Activated T-helper 17 cell treated with anti-CD3 and anti-CD28 coated beads, Interleukin-2, amount 50 U/mL, for 72 hours (primary cell): ENCODE measurements at regions not wholly inside any gene's neighbourhood (a gene's known extent, or its start where the extent isn't known, plus 50 kb on each side); places are given as distances from the start of the nearest gene placed in this dataset.

Source experiments
- ATAC-seq: fragments of 150-1000 bp; cut with Tn5 transposase; replicated peaks from 2 replicates; pipeline ENCODE4 v1.10.0; 2021; ENCODE audit warnings: mild to moderate bottlenecking, moderate library complexity
- H3K27ac Mint-ChIP-seq: one replicate; pipeline ENCODE4 v1.8.0; 2022; ENCODE audit warnings: mixed read lengths
- H3K27me3 Mint-ChIP-seq: one replicate; pipeline ENCODE4 v1.8.0; 2022; ENCODE audit warnings: mixed read lengths
- H3K36me3 Mint-ChIP-seq: one replicate; pipeline ENCODE4 v1.8.0; 2022; ENCODE audit warnings: low read depth, mild to moderate bottlenecking, mixed read lengths
- H3K4me1 Mint-ChIP-seq: one replicate; pipeline ENCODE4 v1.8.0; 2022; ENCODE audit warnings: mixed read lengths
- H3K4me3 Mint-ChIP-seq: one replicate; pipeline ENCODE4 v1.8.0; 2022; ENCODE audit warnings: mild to moderate bottlenecking, mixed read lengths
- H3K9me3 Mint-ChIP-seq: one replicate; pipeline ENCODE4 v1.8.0; 2022; ENCODE audit warnings: mixed read lengths

DNA sequence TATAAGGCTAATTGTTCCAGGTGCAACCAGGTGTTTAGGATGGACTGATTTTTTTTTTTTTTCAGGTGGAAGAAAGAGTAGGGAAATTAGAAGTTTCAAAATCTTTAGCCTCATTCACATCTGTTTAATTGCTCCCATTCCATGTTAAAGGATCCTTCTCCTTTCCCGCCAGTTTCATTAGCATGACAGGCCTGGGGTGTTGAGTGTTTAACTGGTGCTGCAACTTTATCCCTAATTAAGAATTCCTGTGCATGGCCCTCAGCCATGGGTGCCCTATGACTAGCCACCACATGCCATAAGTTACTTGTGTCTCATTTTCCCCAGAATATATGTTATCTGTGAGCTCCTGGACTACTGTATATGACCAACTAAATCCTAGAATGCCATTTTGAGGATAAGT lies 501.4 kb downstream of the NSUN3 start:
- H3K27ac Mint-ChIP-seq = no peak overlapping the region
- no peaks in the 10 kb centered on the region for H3K27me3 Mint-ChIP-seq
- peaks cover 9% of the 10 kb centered on the region for H3K9me3 Mint-ChIP-seq
- no peak for ATAC-seq
- no peaks in the 10 kb centered on the region for H3K36me3 Mint-ChIP-seq
- H3K4me3 Mint-ChIP-seq = no peak overlapping the region
- no peaks in the 10 kb centered on the region for H3K4me1 Mint-ChIP-seq

DNA sequence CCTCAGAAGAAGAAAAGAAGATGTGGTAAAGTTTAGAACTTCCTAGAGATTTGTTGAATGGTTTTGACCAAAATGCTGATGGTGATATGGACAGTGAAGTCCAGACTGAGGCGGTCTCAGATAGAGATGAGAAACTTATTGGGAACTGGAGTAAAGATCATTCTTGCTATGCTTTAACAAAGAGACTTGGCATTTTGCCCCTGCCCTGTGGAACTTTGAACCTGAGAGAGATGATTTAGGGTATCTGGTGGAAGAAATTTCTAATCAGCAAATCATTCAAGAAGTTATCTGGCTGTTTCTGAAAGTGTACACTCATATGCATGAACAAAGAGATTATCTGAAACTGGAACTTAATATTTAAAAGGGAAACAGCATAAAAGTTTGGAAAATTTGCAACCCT lies 505.2 kb downstream of the NSUN3 start:
- no peaks in the 10 kb centered on the region for H3K36me3 Mint-ChIP-seq
- no peaks in the 10 kb centered on the region for H3K27me3 Mint-ChIP-seq
- ATAC-seq = no peak
- H3K4me1 Mint-ChIP-seq = no peaks in the 10 kb centered on the region
- no peak overlapping the region for H3K4me3 Mint-ChIP-seq
- peaks cover 9% of the 10 kb centered on the region for H3K9me3 Mint-ChIP-seq
- no peak overlapping the region for H3K27ac Mint-ChIP-seq

DNA sequence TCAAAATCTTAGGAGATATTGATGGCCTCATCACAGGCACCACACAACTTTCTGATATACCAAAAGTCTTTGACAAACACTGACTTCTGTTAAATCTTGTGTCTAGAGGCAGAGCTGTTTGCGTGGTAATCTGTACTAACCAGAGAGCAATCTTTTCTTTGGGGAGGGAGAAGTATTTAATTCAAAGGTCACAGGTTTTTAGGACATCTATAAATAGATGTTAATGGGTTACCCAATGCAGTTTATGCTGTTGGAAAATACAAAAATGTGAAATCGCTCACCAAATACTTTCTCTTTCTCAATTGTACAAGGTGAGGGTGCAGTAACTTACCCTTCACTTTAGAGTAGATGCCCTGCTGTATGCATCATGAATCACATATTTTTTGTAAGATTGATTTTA lies 510.5 kb downstream of the NSUN3 start:
- Mint-ChIP-seq H3K4me3 (no peak overlapping the region), H3K9me3 (peaks cover 3% of the 10 kb centered on the region), H3K27me3 (no peaks in the 10 kb centered on the region), H3K27ac (no peak overlapping the region), H3K36me3 (no peaks in the 10 kb centered on the region), H3K4me1 (no peaks in the 10 kb centered on the region)
- no peak for ATAC-seq

DNA sequence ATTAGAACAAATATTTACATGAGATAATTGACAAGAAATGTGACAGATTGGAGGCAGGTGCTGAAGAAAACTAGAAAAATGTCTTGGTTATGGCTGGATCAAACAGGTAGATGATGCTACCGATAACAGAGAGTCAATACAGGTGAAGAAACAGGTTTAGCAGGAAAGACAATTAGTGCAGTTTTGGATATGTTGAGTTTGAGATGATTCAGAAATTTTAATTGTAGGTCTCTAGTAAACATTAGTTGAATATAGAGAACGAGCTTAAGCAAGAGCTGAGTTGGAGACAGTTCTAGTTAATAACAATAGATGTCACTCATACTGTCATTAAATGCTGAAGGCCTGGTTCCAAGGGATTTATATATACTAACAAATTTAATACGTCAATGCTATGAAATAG lies 524.4 kb downstream of the NSUN3 start:
- Mint-ChIP-seq H3K4me3 (no peak overlapping the region), H3K36me3 (no peaks in the 10 kb centered on the region), H3K27ac (no peak overlapping the region), H3K4me1 (no peaks in the 10 kb centered on the region), H3K27me3 (no peaks in the 10 kb centered on the region), H3K9me3 (peaks cover 20% of the 10 kb centered on the region)
- ATAC-seq = no peak

DNA sequence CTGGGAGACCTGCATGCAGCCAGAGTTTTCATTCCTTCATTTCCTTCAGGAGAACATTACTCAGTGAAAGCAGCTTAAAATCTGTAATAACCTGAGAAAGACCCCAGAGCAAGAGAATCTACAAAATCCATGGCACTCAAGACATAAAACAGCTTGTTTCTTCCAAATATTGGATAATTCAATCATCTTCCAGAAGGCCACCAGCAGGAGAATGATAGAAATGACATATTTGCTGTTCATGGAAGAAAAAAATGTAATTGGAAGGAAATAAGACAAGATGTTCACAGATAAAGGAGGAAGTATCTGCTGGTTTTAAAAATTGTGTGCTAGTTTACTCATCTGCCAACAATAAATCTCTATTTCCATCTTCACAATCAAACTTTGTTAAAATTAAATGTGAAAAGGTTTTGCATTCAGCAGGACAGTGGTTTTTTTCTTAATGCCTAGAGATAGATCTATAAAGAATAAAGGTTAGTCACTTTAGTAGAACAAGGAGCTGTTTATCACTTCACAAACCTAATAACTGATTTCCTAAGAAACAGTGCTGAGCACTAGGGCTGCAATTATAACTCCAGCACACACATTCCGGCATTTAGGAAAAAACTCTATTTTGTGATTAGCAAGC lies 530.8 kb downstream of the NSUN3 start:
- no peak for ATAC-seq
- Mint-ChIP-seq H3K4me3 (no peak overlapping the region), H3K9me3 (peaks cover 10% of the 10 kb centered on the region), H3K27ac (no peak overlapping the region), H3K27me3 (no peaks in the 10 kb centered on the region), H3K4me1 (no peaks in the 10 kb centered on the region), H3K36me3 (no peaks in the 10 kb centered on the region)

DNA sequence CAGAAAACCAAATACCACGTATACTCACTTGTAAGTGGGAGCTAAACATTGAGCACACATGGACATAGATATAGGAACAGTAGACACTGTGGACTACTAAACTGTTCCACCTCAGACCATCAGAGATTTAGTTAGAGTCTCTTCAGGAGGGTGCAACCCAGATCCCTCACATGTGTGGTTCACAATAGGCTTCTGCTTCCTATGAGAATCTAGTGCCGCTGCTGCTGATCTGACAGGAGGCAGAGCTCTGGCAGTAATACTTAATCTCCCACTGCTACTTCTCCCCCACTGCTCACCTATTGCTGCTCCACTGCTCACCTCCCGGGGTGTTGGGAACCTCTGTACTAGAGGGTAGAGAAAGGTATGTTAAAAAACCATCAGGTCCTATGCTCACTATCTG lies 533.3 kb downstream of the NSUN3 start:
- H3K4me3 Mint-ChIP-seq = no peak overlapping the region
- H3K4me1 Mint-ChIP-seq = no peaks in the 10 kb centered on the region
- H3K36me3 Mint-ChIP-seq = no peaks in the 10 kb centered on the region
- no peak overlapping the region for H3K27ac Mint-ChIP-seq
- H3K9me3 Mint-ChIP-seq = peaks cover 12% of the 10 kb centered on the region
- no peaks in the 10 kb centered on the region for H3K27me3 Mint-ChIP-seq
- no peak for ATAC-seq

DNA sequence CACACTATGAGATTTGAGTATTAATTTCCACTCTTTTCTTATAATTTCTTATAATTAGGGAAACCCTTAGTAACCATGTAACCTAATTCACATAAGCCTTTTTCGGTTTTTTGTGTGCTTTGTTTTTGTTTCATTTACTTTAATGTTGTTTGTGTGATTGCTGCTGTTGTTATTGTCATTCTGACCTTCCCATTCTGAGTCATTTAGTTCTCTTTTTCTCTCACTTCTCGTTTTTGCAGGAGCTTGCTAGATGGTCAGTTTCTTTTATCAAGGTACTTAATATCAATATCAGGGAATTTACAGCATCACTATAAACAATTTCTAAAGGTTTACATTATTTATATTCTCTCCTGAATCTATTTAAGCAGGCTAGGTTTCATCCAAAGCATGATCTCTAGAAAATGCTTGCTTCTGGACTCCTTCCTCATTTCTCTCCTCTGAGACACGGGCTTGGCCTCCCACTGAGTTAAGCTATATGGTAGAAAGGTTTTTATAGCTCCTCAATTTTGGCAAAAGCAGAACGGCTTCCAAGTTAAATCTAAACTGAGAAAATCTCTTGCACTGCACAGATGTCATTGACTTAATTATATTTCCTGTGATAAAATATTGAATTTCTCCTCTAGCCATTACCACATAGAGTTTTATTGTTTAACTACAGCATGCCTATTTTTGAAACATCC lies 534.2 kb downstream of the NSUN3 start:
- H3K9me3 Mint-ChIP-seq = peaks cover 12% of the 10 kb centered on the region

DNA sequence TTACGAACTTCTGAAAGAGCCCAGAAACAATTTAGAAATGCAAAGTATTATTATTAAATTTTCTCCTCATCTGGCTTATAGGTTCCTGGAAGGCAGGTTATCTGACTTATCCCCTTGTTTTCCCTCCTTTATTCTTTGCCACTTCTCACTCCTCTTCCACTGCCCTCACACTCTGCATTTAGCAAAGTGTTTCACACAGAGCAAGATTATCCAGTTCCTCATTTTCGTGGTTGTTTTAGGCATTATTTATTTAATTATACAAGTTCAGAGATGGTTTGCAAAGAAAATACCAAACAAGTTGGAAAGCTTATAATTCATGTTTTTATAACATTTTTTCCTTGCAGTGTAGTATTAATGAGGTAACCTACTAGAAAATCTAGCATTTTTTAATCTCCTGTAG lies 544.9 kb downstream of the NSUN3 start:
- Mint-ChIP-seq H3K9me3 (peaks cover 5% of the 10 kb centered on the region), H3K4me1 (no peaks in the 10 kb centered on the region), H3K36me3 (no peaks in the 10 kb centered on the region), H3K27me3 (no peaks in the 10 kb centered on the region), H3K27ac (no peak overlapping the region), H3K4me3 (no peak overlapping the region)
- ATAC-seq = no peak

More for the DNA sequence above, 534.2 kb downstream of the NSUN3 start:
- no peak overlapping the region for H3K27ac Mint-ChIP-seq
- H3K27me3 Mint-ChIP-seq = no peaks in the 10 kb centered on the region
- H3K4me3 Mint-ChIP-seq = no peak overlapping the region
- ATAC-seq = no peak
- no peaks in the 10 kb centered on the region for H3K4me1 Mint-ChIP-seq
- no peaks in the 10 kb centered on the region for H3K36me3 Mint-ChIP-seq

DNA sequence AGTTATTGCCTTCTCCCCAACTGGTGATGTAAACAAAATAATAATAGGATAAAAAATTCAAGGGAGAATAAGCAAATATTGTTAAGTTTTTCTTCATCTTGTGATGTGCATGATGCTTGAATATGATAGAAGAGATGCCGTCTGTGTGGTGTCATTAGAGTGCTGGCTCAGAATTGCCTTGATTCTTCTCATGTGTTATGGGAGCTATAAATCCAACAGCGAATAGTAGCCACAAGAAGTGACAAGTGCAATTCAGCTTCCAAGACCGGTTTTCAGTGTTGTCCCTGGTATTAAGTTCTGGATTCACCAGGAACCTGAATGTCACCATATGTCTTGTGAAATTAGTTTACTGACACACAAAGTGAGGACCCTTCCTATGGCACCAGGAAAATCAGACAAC lies 547.0 kb downstream of the NSUN3 start:
- peaks cover 13% of the 10 kb centered on the region for H3K9me3 Mint-ChIP-seq
- ATAC-seq = no peak
- no peaks in the 10 kb centered on the region for H3K27me3 Mint-ChIP-seq
- no peak overlapping the region for H3K27ac Mint-ChIP-seq
- H3K4me3 Mint-ChIP-seq = no peak overlapping the region
- no peaks in the 10 kb centered on the region for H3K36me3 Mint-ChIP-seq
- H3K4me1 Mint-ChIP-seq = no peaks in the 10 kb centered on the region

DNA sequence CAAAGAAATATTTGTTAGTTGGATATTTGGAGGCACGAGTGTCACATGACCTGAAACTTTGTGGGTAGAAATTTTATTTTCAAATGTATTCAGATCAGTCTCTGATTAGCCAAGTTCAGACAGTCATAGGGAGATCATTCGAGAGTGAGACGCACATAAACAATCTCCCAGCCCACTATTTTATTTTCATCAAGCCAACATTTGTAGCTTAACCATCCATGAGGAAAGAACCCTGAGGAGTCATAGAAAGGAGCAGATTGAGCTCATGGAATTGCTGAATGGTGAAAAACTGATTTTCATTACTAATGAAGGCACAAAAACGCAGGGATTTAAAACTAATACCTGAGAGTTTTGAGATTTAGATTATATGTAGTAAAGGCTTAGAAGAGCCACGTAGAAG lies 548.7 kb downstream of the NSUN3 start:
- no peak overlapping the region for H3K4me3 Mint-ChIP-seq
- no peak for ATAC-seq
- H3K27me3 Mint-ChIP-seq = no peaks in the 10 kb centered on the region
- H3K9me3 Mint-ChIP-seq = peaks cover 13% of the 10 kb centered on the region
- H3K4me1 Mint-ChIP-seq = no peaks in the 10 kb centered on the region
- H3K36me3 Mint-ChIP-seq = no peaks in the 10 kb centered on the region
- H3K27ac Mint-ChIP-seq = no peak overlapping the region

DNA sequence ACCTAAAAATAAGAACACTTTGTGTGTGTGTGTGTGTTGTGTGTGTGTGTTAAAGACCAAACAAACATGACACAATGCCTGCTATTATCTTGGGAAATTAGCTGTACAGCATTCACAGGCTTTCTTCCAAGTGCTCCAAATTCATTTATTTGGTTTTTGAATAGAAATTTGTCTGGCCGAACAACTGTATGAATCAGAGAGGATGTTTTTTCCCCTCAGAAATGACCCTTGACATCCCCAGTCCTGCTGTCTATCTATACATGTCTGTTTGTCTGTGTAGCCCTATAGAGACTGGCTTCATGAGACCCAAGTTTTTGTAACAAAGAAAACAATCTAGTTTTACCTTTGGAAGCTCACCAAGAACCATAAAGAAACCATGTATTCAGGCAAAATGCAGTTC lies 549.8 kb downstream of the NSUN3 start:
- Mint-ChIP-seq H3K36me3 (no peaks in the 10 kb centered on the region), H3K4me1 (no peaks in the 10 kb centered on the region), H3K9me3 (peaks cover 13% of the 10 kb centered on the region), H3K27ac (no peak overlapping the region), H3K4me3 (no peak overlapping the region), H3K27me3 (no peaks in the 10 kb centered on the region)
- ATAC-seq = no peak

DNA sequence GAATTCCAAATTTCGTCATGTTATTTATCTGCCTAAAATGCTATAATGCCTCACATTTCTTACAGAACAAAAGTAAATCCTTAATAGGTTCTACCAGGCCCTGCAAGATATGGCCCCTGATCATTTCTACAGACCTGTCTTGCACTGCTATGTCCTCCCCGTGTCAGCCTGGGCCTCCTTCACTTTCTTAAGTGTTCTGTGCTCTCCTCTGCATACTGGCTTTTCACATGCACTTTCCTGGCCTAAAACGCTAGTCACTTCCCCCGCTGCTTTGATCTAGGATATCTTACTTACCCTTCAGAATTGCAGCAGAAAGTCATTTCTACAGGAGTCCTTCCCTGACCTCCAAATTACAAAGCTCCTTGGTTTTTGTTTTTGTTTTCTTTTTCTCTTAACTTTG lies 551.3 kb downstream of the NSUN3 start:
- H3K9me3 Mint-ChIP-seq = peaks cover 13% of the 10 kb centered on the region
- H3K27ac Mint-ChIP-seq = no peak overlapping the region
- no peak overlapping the region for H3K4me3 Mint-ChIP-seq
- H3K4me1 Mint-ChIP-seq = no peaks in the 10 kb centered on the region
- H3K27me3 Mint-ChIP-seq = no peaks in the 10 kb centered on the region
- no peaks in the 10 kb centered on the region for H3K36me3 Mint-ChIP-seq
- ATAC-seq = no peak

DNA sequence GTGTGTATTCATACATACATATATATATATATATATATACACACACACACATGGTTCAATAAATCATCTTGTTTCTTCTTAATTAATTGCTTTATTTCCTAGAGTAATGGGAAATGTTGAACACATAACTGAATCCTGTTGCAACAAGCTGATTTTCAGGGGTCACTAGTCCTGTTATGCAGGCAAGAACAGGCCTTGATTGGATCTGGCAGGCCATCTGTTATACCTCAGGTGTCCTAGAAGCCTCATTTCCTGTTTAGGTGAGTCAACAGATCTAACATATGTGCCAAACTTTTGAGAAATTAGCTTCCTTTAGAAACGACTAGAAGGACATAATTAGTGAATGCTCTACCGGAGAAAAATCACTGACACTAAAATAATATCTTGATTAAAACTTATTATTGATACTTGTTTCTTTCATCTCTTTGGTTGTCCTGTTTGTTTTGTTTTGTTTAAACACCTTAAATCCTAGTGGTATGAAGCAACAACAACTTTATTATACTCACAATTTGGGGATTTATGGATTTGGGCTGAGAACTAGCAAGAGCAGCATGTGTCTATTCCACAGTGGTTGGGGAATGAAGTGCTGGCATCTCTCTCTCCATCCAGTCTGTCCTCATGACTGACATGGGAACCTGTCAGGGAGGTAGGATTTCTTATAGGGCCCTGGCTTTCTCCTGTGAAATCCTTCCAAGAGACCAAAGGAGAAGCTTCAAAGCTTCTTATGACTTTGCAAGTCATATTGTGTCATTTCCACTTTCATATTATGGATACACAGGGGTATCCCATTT lies 552.6 kb downstream of the NSUN3 start:
- no peaks in the 10 kb centered on the region for H3K36me3 Mint-ChIP-seq
- no peak for ATAC-seq
- no peak overlapping the region for H3K27ac Mint-ChIP-seq
- no peak overlapping the region for H3K4me3 Mint-ChIP-seq
- H3K4me1 Mint-ChIP-seq = no peaks in the 10 kb centered on the region
- peaks cover 17% of the 10 kb centered on the region for H3K9me3 Mint-ChIP-seq
- no peaks in the 10 kb centered on the region for H3K27me3 Mint-ChIP-seq

DNA sequence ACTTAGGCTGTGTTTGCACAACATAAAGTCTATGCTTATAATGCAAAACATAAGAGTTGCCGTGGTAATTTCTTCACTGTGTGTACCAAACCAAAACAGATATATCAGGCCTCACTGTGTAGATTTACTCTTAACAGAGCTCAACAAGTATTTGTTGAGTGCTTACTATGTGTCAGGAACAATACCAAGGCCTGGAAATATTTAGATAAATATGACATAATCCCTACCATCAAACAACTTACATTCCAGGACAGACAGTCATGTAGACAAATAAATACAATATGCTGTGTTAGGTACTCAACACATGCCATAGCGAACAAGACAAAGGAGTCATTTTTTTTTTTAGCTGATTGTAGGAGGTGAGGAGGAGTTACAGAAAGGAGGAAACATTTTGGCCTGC lies 554.0 kb downstream of the NSUN3 start:
- no peaks in the 10 kb centered on the region for H3K4me1 Mint-ChIP-seq
- H3K27me3 Mint-ChIP-seq = no peaks in the 10 kb centered on the region
- no peak overlapping the region for H3K4me3 Mint-ChIP-seq
- H3K27ac Mint-ChIP-seq = no peak overlapping the region
- H3K36me3 Mint-ChIP-seq = no peaks in the 10 kb centered on the region
- H3K9me3 Mint-ChIP-seq = peaks cover 21% of the 10 kb centered on the region
- ATAC-seq = no peak

DNA sequence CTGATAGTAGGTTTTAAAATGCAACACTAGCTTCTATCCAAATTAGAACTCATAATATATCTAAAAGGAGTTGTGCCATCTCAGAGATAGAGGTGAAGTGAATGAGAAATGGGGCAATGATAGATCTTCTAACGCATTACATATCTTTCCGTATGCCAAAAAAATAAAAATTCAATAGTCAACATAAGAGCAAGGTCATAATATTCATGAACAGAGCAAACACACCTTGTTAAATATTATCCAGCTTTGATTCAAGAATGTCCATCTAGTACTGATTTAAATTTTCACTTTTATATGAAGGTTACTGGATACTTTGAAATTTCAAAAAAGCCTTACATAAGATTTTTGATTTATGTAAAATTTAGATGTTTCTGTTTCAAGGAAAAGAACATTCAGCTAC lies 554.5 kb downstream of the NSUN3 start:
- H3K9me3 Mint-ChIP-seq = peaks cover 17% of the 10 kb centered on the region
- no peaks in the 10 kb centered on the region for H3K27me3 Mint-ChIP-seq
- no peaks in the 10 kb centered on the region for H3K36me3 Mint-ChIP-seq
- H3K27ac Mint-ChIP-seq = no peak overlapping the region
- no peaks in the 10 kb centered on the region for H3K4me1 Mint-ChIP-seq
- no peak for ATAC-seq
- no peak overlapping the region for H3K4me3 Mint-ChIP-seq
